A673 (cell line): ENCODE measurements at regions not wholly inside any gene's neighbourhood (a gene's known extent, or its start where the extent isn't known, plus 50 kb on each side); places are given as distances from the start of the nearest gene placed in this dataset.
"Not testable (repeated sequence)": the region's sequence is repeated elsewhere in the genome, so short reads cannot be mapped to it uniquely, and the experiment has no call there.

Experiments
- BruUV-seq: library from RNA; stranded (reverse); fragments of 400-500 nt; replicated peaks from 2 replicates; lab custom pipeline; 2021; lab: Mats Ljungman, UMichigan
- CTCF ChIA-PET: fragments of 300-600 bp; sonication (Branson Sonifier 250); formaldehyde crosslinking; loops from one replicate; lab custom pipeline; 2022; ENCODE audit warnings: antibody characterized with exemption; lab: Charles Lee
- POLR2A ChIA-PET: fragments of 300-600 bp; sonication (Branson Sonifier 250); formaldehyde crosslinking; loops from one replicate; lab custom pipeline; 2022; ENCODE audit warnings: antibody characterized with exemption; ENCODE audit not compliant: low non-redundant PET; lab: Charles Lee
- DNase-seq: peaks from one replicate; pipeline ENCODE4 v3.0.0-alpha.2; 2015; ENCODE audit warnings: low spot score
- H3K27ac ChIP-seq: fragments of 200-600 bp; sonication (generic); 2 replicates; pipeline ENCODE4 v1.5.1; 2016; ENCODE audit warnings: mixed run types, low read depth, mild to moderate bottlenecking, mixed read lengths, antibody characterized with exemption, low read length; ENCODE audit not compliant: poor library complexity, severe bottlenecking
- H3K27me3 ChIP-seq: fragments of 200-600 bp; sonication (generic); replicated peaks from 2 replicates; pipeline ENCODE4 v1.6.1; 2017; ENCODE audit warnings: mixed run types, low read depth, mild to moderate bottlenecking, mixed read lengths, antibody characterized with exemption, low read length; ENCODE audit not compliant: insufficient read depth, poor library complexity
- H3K36me3 ChIP-seq: fragments of 200-600 bp; sonication (generic); 2 replicates; pipeline ENCODE4 v1.6.1; 2016; ENCODE audit warnings: mixed run types, mild to moderate bottlenecking, mixed read lengths, antibody characterized with exemption, low read length; ENCODE audit not compliant: insufficient read depth, poor library complexity, severe bottlenecking
- H3K4me1 ChIP-seq: fragments of 200-600 bp; sonication (generic); 2 replicates; pipeline ENCODE4 v1.6.1; 2017; ENCODE audit warnings: mixed run types, mild to moderate bottlenecking, mixed read lengths, antibody characterized with exemption, low read length; ENCODE audit not compliant: insufficient read depth, poor library complexity, severe bottlenecking
- H3K4me3 ChIP-seq: fragments of 200-600 bp; sonication (generic); 2 replicates; pipeline ENCODE4 v1.5.1; 2016; ENCODE audit warnings: low read depth, mixed run types, mild to moderate bottlenecking, mixed read lengths, low read length; ENCODE audit not compliant: poor library complexity, severe bottlenecking
- H3K9me3 ChIP-seq: fragments of 200-600 bp; sonication (generic); 2 replicates; pipeline ENCODE4 v1.6.1; 2016; ENCODE audit warnings: mixed run types, low read depth, mild to moderate bottlenecking, mixed read lengths, antibody characterized with exemption, low read length; ENCODE audit not compliant: poor library complexity, severe bottlenecking
- EZH2 ChIP-seq: fragments of 200-600 bp; sonication (generic); IDR thresholded peaks from 2 replicates; pipeline ENCODE4 v1.6.1; 2017; ENCODE audit warnings: borderline replicate concordance, low read depth, mild to moderate bottlenecking, mixed read lengths, antibody characterized with exemption, low read length; ENCODE audit not compliant: poor library complexity, severe bottlenecking
- intact Hi-C: fragments of 100-400 bp; cut with micrococcal nuclease; formaldehyde crosslinking; loops from one replicate; pipeline ENCODE4 v1.10.0; 2022; ENCODE audit not compliant: unreplicated experiment
- TF ChIP-seq, protein P1 (sequence below): fragments of 300-800, 200-600 bp; sonication (generic); conservative IDR thresholded peaks from 2 replicates; pipeline ENCODE4 v1.5.1; 2017; ENCODE audit warnings: low read depth, mild to moderate bottlenecking, antibody characterized with exemption, low read length, moderate library complexity, mixed read lengths

DNA sequence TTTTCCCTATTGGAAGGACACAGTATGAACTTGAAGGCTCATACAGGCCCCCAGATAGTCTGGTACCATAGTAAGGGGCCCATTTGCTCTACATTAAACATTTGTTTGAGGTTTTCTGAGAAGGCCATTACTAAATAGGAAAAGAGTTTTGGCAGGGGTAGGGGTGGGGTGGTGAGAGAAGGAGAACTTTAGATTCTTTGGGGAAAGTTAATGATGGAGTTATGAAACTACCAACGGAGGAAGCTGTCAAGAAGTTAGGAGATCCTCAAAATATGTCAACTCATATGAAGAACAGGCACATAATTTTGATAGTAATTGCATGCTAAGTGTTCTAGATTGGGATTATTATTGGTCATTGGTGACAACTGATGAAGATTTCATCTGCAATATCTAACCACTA is 114.7 kb downstream of the TAF11L14 start:
- POLR2A ChIA-PET: no interaction called here
- H3K4me3 ChIP-seq: no peak overlapping the region
- H3K9me3 ChIP-seq: no peaks in the 10 kb centered on the region
- H3K27ac ChIP-seq: no peak overlapping the region
- BruUV-seq: no TSS peak
- TF ChIP-seq, protein P1, sequence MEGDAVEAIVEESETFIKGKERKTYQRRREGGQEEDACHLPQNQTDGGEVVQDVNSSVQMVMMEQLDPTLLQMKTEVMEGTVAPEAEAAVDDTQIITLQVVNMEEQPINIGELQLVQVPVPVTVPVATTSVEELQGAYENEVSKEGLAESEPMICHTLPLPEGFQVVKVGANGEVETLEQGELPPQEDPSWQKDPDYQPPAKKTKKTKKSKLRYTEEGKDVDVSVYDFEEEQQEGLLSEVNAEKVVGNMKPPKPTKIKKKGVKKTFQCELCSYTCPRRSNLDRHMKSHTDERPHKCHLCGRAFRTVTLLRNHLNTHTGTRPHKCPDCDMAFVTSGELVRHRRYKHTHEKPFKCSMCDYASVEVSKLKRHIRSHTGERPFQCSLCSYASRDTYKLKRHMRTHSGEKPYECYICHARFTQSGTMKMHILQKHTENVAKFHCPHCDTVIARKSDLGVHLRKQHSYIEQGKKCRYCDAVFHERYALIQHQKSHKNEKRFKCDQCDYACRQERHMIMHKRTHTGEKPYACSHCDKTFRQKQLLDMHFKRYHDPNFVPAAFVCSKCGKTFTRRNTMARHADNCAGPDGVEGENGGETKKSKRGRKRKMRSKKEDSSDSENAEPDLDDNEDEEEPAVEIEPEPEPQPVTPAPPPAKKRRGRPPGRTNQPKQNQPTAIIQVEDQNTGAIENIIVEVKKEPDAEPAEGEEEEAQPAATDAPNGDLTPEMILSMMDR: no peak
- TF ChIP-seq EZH2: no peak
- intact Hi-C loops: no loop called here
- CTCF ChIA-PET: no interaction called here
- no peak for DNase-seq
- H3K27me3 ChIP-seq: no peaks in the 10 kb centered on the region
- H3K4me1 ChIP-seq: no peaks in the 10 kb centered on the region
- H3K36me3 ChIP-seq: no peaks in the 10 kb centered on the region

DNA sequence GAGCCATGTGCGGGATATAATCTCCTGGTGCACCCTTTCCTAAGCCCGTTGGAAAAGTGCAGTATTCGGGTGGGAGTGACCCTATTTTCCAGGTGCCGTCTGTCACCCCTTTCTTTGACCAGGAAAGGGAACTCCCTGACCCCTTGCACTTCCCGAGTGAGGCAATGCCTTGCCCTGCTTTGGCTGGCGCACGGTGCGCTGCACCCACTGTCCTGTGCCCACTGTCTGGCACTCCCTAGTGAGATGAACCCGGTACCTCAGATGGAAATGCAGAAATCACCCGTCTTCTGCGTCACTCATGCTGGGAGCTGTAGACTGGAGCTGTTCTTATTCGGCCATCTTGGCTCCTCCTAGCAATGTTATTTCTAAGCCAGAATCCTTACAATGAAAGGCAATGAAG is 121.1 kb downstream of the TAF11L14 start:
- H3K27ac ChIP-seq, H3K4me1 ChIP-seq, H3K4me3 ChIP-seq, H3K36me3 ChIP-seq, H3K9me3 ChIP-seq, BruUV-seq, DNase-seq, CTCF ChIA-PET, H3K27me3 ChIP-seq, POLR2A ChIA-PET, intact Hi-C loops: not testable (repeated sequence)

DNA sequence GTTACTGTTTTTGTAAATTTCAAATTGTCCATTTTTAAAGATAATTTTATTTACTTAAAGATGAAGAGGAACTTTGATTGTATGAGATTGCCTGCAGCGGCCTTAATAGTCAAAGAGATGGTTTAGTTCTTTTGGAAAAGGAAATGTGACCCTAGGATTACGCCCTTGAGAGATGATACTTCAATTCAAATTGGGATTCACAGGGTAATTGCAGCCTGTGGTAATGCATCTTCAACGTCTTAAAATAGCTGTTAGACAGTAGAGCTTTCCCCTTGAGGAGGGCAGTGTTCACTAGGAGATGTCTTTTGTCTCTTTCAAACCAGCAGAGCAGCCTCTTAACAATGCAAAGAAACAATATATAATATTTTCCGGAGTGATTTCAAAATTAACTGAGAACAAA is 127.1 kb downstream of the TAF11L14 start:
- no TSS peak for BruUV-seq
- DNase-seq: no peak
- CTCF ChIA-PET: no interaction called here
- no peak overlapping the region for H3K4me3 ChIP-seq
- H3K4me1 ChIP-seq: no peaks in the 10 kb centered on the region
- intact Hi-C loops: no loop called here
- H3K9me3 ChIP-seq: no peaks in the 10 kb centered on the region
- no peak overlapping the region for H3K27ac ChIP-seq
- no peaks in the 10 kb centered on the region for H3K36me3 ChIP-seq
- no peaks in the 10 kb centered on the region for H3K27me3 ChIP-seq
- TF ChIP-seq, protein P1: no peak
- TF ChIP-seq EZH2: no peak
- POLR2A ChIA-PET: no interaction called here

DNA sequence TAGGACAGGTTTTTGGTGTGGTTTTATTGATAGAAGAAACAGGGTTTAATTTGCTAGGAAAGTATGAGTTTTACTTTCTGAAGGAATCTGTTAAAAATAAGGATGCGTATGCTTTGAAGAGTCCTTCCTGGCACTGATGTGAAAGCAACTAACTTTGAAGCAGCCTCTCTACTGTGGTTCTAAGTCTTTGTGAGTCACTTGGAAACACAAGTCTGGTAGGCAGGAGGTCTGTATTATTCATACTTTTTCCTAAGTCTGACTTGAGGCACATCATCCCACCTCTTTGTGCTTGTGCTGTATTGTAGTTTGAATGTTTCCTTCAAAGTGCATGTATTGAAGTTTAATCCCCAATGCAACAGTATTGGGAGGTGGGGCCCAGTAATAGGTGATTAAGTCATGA is 129.0 kb downstream of the TAF11L14 start:
- Histone ChIP-seq H3K4me3 (no peak overlapping the region), H3K36me3 (no peaks in the 10 kb centered on the region), H3K27ac (no peak overlapping the region), H3K9me3 (no peaks in the 10 kb centered on the region), H3K4me1 (no peaks in the 10 kb centered on the region), H3K27me3 (no peaks in the 10 kb centered on the region)
- CTCF ChIA-PET: no interaction called here
- BruUV-seq: no TSS peak
- no peak for DNase-seq
- POLR2A ChIA-PET: interaction anchor here (0.6 kb wide), 1 partner anchor 528 kb away, joined by 15 read pairs; no protein-coding TSS in a partner anchor
- TF ChIP-seq, protein P1: no peak
- TF ChIP-seq EZH2: no peak
- intact Hi-C loops: no loop called here
